Neural progenitor cell (in vitro differentiated cells): ENCODE measurements at regions not wholly inside any gene's neighbourhood (a gene's known extent, or its start where the extent isn't known, plus 50 kb on each side); places are given as distances from the start of the nearest gene placed in this dataset.
A peak's percentile ranks its signal among the peaks of the same experiment; 100 is the strongest.

Experiments
- DNase-seq: peaks from one replicate; pipeline ENCODE4 v3.0.0-alpha.2; 2016; ENCODE audit warnings: low spot score
- H2AFZ ChIP-seq: fragments of 200-600 bp; sonication (generic); replicated peaks from 2 replicates; pipeline ENCODE4 v1.6.1; 2016; ENCODE audit warnings: antibody characterized with exemption
- H3F3A ChIP-seq: fragments of 200-600 bp; sonication (generic); 2 replicates; pipeline ENCODE4 v1.6.1; 2016; ENCODE audit warnings: antibody characterized with exemption, low read depth
- H3K27ac ChIP-seq: fragments of 200-600 bp; sonication (generic); 2 replicates; pipeline ENCODE4 v1.5.1; 2016; ENCODE audit warnings: mild to moderate bottlenecking
- H3K27me3 ChIP-seq: fragments of 200-600 bp; sonication (generic); 2 replicates; pipeline ENCODE4 v1.6.1; 2016; ENCODE audit warnings: mild to moderate bottlenecking, moderate library complexity
- H3K36me3 ChIP-seq: fragments of 200-600 bp; sonication (generic); 2 replicates; pipeline ENCODE4 v1.5.1; 2016
- H3K4me1 ChIP-seq: fragments of 200-600 bp; sonication (generic); 2 replicates; pipeline ENCODE4 v1.6.1; 2016; ENCODE audit warnings: mixed run types
- H3K4me2 ChIP-seq: fragments of 200-600 bp; sonication (generic); 2 replicates; pipeline ENCODE4 v1.6.1; 2016
- H3K4me3 ChIP-seq: fragments of 200-600 bp; sonication (generic); 2 replicates; pipeline ENCODE4 v1.5.1; 2016
- H3K79me2 ChIP-seq: fragments of 200-600 bp; sonication (generic); 2 replicates; pipeline ENCODE4 v1.6.1; 2016; ENCODE audit warnings: low read depth
- H3K9ac ChIP-seq: fragments of 200-600 bp; sonication (generic); 2 replicates; pipeline ENCODE4 v1.6.1; 2016
- H3K9me3 ChIP-seq: fragments of 200-600 bp; sonication (generic); 2 replicates; pipeline ENCODE4 v1.5.1; 2016; ENCODE audit warnings: low read depth
- H4K20me1 ChIP-seq: fragments of 200-600 bp; sonication (generic); 2 replicates; pipeline ENCODE4 v1.6.1; 2016; ENCODE audit warnings: low read depth
- H3K27ac Mint-ChIP-seq: 3 replicates; pipeline ENCODE4 v1.8.0; 2021; ENCODE audit warnings: mixed read lengths
- H3K27me3 Mint-ChIP-seq: 2 replicates; pipeline ENCODE4 v1.8.0; 2022; ENCODE audit warnings: low read depth, mild to moderate bottlenecking, inconsistent platforms, moderate library complexity, mixed read lengths; ENCODE audit not compliant: insufficient read depth
- H3K36me3 Mint-ChIP-seq: 3 replicates; pipeline ENCODE4 v1.8.0; 2021; ENCODE audit warnings: mixed read lengths
- H3K4me1 Mint-ChIP-seq: 3 replicates; pipeline ENCODE4 v1.8.0; 2021; ENCODE audit warnings: mixed read lengths
- H3K4me3 Mint-ChIP-seq: 3 replicates; pipeline ENCODE4 v1.8.0; 2021; ENCODE audit warnings: mild to moderate bottlenecking, moderate library complexity, mixed read lengths
- H3K9me3 Mint-ChIP-seq: 3 replicates; pipeline ENCODE4 v1.8.0; 2020; ENCODE audit warnings: mixed read lengths
- CTCF ChIP-seq: fragments of 200-600 bp; sonication (generic); IDR thresholded peaks from 2 replicates; pipeline ENCODE4 v1.5.1; 2017; ENCODE audit warnings: antibody characterized with exemption, mild to moderate bottlenecking
- EZH2 ChIP-seq: fragments of 200-600 bp; sonication (generic); IDR thresholded peaks from 2 replicates; pipeline ENCODE4 v1.6.1; 2017; ENCODE audit warnings: antibody characterized with exemption, mild to moderate bottlenecking, moderate library complexity
- EZH2phosphoT487 ChIP-seq: fragments of 200-600 bp; sonication (generic); IDR thresholded peaks from 2 replicates; pipeline ENCODE4 v1.6.1; 2017; ENCODE audit warnings: antibody characterized with exemption

- H3K9ac ChIP-seq = no peak overlapping the region
- DNase-seq = no peak
- H3F3A ChIP-seq = no peaks in the 10 kb centered on the region
- H3K36me3 ChIP-seq = no peaks in the 10 kb centered on the region
- H3K4me2 ChIP-seq = no peak overlapping the region
- H3K27ac Mint-ChIP-seq = no peak overlapping the region
- H3K27me3 Mint-ChIP-seq = peaks cover 2% of the 10 kb centered on the region
- no peaks in the 10 kb centered on the region for H4K20me1 ChIP-seq
- no peak overlapping the region for H2AFZ ChIP-seq
- H3K27ac ChIP-seq = no peak overlapping the region
- peaks cover 10% of the 10 kb centered on the region for H3K4me1 Mint-ChIP-seq
- H3K36me3 Mint-ChIP-seq = no peaks in the 10 kb centered on the region
- no peak overlapping the region for H3K4me3 Mint-ChIP-seq
- H3K4me3 ChIP-seq = no peak overlapping the region
- H3K9me3 Mint-ChIP-seq = no peaks in the 10 kb centered on the region
- H3K4me1 ChIP-seq = no peaks in the 10 kb centered on the region
- H3K79me2 ChIP-seq = no peaks in the 10 kb centered on the region
- TF ChIP-seq EZH2 = no peak
- no peak for TF ChIP-seq EZH2phosphoT487
- no peaks in the 10 kb centered on the region for H3K9me3 ChIP-seq
- H3K27me3 ChIP-seq = no peaks in the 10 kb centered on the region
Observed at GRCh38 chr15:62663547-62663946, 379.0 kb upstream of the TPM1 start.

- H3K4me2 ChIP-seq = no peak overlapping the region
- H3K36me3 ChIP-seq = no peaks in the 10 kb centered on the region
- no peaks in the 10 kb centered on the region for H3K79me2 ChIP-seq
- TF ChIP-seq EZH2phosphoT487 (no peak), EZH2 (no peak), CTCF (no peak)
- no peaks in the 10 kb centered on the region for H3K4me1 ChIP-seq
- H4K20me1 ChIP-seq = no peaks in the 10 kb centered on the region
- no peaks in the 10 kb centered on the region for H3K9me3 ChIP-seq
- Mint-ChIP-seq H3K27me3 (peaks cover 2% of the 10 kb centered on the region), H3K9me3 (no peaks in the 10 kb centered on the region), H3K36me3 (peaks cover 5% of the 10 kb centered on the region), H3K4me1 (peaks cover 13% of the 10 kb centered on the region), H3K4me3 (no peak overlapping the region), H3K27ac (no peak overlapping the region)
- no peak for DNase-seq
- no peak overlapping the region for H3K27ac ChIP-seq
- no peak overlapping the region for H3K9ac ChIP-seq
- H3F3A ChIP-seq = no peaks in the 10 kb centered on the region
- no peak overlapping the region for H3K4me3 ChIP-seq
- H3K27me3 ChIP-seq = no peaks in the 10 kb centered on the region
- H2AFZ ChIP-seq = no peak overlapping the region
Observed at GRCh38 chr15:62665449-62665848, 377.1 kb upstream of the TPM1 start.

GRCh38 chr15:62666046-62666445, 376.5 kb upstream of the TPM1 start:
- no peak for TF ChIP-seq EZH2
- TF ChIP-seq EZH2phosphoT487 = no peak
- TF ChIP-seq CTCF = no peak
- H3K36me3 ChIP-seq = no peaks in the 10 kb centered on the region
- H3K4me2 ChIP-seq = no peak overlapping the region
- Mint-ChIP-seq H3K4me3 (no peak overlapping the region), H3K36me3 (peaks cover 6% of the 10 kb centered on the region), H3K4me1 (peaks cover 13% of the 10 kb centered on the region), H3K27me3 (peaks cover 2% of the 10 kb centered on the region), H3K9me3 (no peaks in the 10 kb centered on the region), H3K27ac (peak overlapping the region; percentile 8)
- H3F3A ChIP-seq = no peaks in the 10 kb centered on the region
- no peaks in the 10 kb centered on the region for H3K79me2 ChIP-seq
- H3K9me3 ChIP-seq = no peaks in the 10 kb centered on the region
- H3K27ac ChIP-seq = no peak overlapping the region
- no peaks in the 10 kb centered on the region for H4K20me1 ChIP-seq
- H3K9ac ChIP-seq = no peak overlapping the region
- DNase-seq = no peak
- no peak overlapping the region for H2AFZ ChIP-seq
- no peak overlapping the region for H3K4me3 ChIP-seq
- H3K27me3 ChIP-seq = no peaks in the 10 kb centered on the region
- no peaks in the 10 kb centered on the region for H3K4me1 ChIP-seq

GRCh38 chr15:62672268-62672667, 370.3 kb upstream of the TPM1 start:
- Mint-ChIP-seq H3K4me1 (peaks cover 3% of the 10 kb centered on the region), H3K36me3 (peaks cover 21% of the 10 kb centered on the region), H3K27ac (no peak overlapping the region), H3K4me3 (no peak overlapping the region), H3K9me3 (no peaks in the 10 kb centered on the region), H3K27me3 (no peaks in the 10 kb centered on the region)
- Histone ChIP-seq H3K27ac (no peak overlapping the region), H3F3A (no peaks in the 10 kb centered on the region), H4K20me1 (no peaks in the 10 kb centered on the region), H3K9me3 (no peaks in the 10 kb centered on the region), H3K4me3 (no peak overlapping the region), H3K4me2 (no peak overlapping the region), H3K27me3 (no peaks in the 10 kb centered on the region), H3K36me3 (no peaks in the 10 kb centered on the region), H3K9ac (no peak overlapping the region), H3K4me1 (no peaks in the 10 kb centered on the region), H2AFZ (no peak overlapping the region), H3K79me2 (no peaks in the 10 kb centered on the region)
- TF ChIP-seq CTCF (no peak), EZH2 (no peak), EZH2phosphoT487 (no peak)
- DNase-seq = no peak
